Nephron progenitor cell (in vitro differentiated cells): ENCODE measurements at regions not wholly inside any gene's neighbourhood (a gene's known extent, or its start where the extent isn't known, plus 50 kb on each side); places are given as distances from the start of the nearest gene placed in this dataset.
A peak's percentile ranks its signal among the peaks of the same experiment; 100 is the strongest.

ENCODE experiments used
- DNase-seq: peaks from one replicate; pipeline ENCODE4 v3.0.0; 2021
- H3K27ac Mint-ChIP-seq: 2 replicates; pipeline ENCODE4 v1.8.0; 2021; ENCODE audit warnings: mild to moderate bottlenecking, moderate library complexity, mixed read lengths
- H3K27me3 Mint-ChIP-seq: 2 replicates; pipeline ENCODE4 v1.8.0; 2021; ENCODE audit warnings: mild to moderate bottlenecking, low read depth, mixed read lengths; ENCODE audit not compliant: poor library complexity
- H3K36me3 Mint-ChIP-seq: 2 replicates; pipeline ENCODE4 v1.8.0; 2021; ENCODE audit warnings: low read depth, mixed read lengths
- H3K4me1 Mint-ChIP-seq: 2 replicates; pipeline ENCODE4 v1.8.0; 2021; ENCODE audit warnings: mixed read lengths
- H3K4me3 Mint-ChIP-seq: 2 replicates; pipeline ENCODE4 v1.8.0; 2021; ENCODE audit warnings: mild to moderate bottlenecking, moderate library complexity, mixed read lengths
- H3K9me3 Mint-ChIP-seq: 2 replicates; pipeline ENCODE4 v1.8.0; 2021; ENCODE audit warnings: mild to moderate bottlenecking, moderate library complexity, mixed read lengths
- TF ChIP-seq, protein P1 (sequence below): fragments of 200-600 bp; sonication (generic); IDR thresholded peaks from 2 replicates; pipeline ENCODE4 v1.5.0; 2021; ENCODE audit warnings: antibody characterized with exemption

DNA sequence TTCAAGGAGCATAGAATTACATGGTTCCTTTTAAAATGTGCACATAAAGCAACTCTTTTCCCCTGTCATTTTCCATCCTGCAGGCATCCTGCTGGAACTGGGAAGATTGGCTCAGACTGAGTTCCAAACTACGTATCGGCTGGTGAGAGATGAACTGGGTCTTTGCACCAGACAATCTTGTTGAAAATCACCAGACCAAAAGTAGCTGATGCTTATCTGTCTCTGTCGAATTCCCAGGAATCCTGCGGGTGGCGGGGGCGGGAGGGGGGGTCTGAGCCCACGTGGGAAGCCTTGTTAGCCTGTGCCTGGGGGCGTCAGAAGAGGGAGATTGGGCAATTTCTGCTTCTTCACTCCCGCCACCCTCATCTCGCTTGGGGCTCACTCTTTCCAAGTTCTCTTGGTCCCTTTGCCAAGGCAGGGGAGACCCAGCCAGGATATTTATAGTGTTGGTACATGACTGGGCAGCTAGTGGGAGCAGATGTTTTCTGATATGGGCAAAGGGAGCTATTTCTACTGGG lies 90.1 kb upstream of the SLC25A33 start:
- H3K27ac Mint-ChIP-seq, result peak overlapping the region; percentile 64
- H3K9me3 Mint-ChIP-seq, result no peaks in the 10 kb centered on the region
- peak overlapping the region; percentile 71 for H3K4me3 Mint-ChIP-seq
- H3K36me3 Mint-ChIP-seq, result no peaks in the 10 kb centered on the region
- peaks cover 86% of the 10 kb centered on the region for H3K4me1 Mint-ChIP-seq
- peaks cover 6% of the 10 kb centered on the region for H3K27me3 Mint-ChIP-seq
- TF ChIP-seq, protein P1, sequence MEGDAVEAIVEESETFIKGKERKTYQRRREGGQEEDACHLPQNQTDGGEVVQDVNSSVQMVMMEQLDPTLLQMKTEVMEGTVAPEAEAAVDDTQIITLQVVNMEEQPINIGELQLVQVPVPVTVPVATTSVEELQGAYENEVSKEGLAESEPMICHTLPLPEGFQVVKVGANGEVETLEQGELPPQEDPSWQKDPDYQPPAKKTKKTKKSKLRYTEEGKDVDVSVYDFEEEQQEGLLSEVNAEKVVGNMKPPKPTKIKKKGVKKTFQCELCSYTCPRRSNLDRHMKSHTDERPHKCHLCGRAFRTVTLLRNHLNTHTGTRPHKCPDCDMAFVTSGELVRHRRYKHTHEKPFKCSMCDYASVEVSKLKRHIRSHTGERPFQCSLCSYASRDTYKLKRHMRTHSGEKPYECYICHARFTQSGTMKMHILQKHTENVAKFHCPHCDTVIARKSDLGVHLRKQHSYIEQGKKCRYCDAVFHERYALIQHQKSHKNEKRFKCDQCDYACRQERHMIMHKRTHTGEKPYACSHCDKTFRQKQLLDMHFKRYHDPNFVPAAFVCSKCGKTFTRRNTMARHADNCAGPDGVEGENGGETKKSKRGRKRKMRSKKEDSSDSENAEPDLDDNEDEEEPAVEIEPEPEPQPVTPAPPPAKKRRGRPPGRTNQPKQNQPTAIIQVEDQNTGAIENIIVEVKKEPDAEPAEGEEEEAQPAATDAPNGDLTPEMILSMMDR, result no peak
- no peak for DNase-seq

DNA sequence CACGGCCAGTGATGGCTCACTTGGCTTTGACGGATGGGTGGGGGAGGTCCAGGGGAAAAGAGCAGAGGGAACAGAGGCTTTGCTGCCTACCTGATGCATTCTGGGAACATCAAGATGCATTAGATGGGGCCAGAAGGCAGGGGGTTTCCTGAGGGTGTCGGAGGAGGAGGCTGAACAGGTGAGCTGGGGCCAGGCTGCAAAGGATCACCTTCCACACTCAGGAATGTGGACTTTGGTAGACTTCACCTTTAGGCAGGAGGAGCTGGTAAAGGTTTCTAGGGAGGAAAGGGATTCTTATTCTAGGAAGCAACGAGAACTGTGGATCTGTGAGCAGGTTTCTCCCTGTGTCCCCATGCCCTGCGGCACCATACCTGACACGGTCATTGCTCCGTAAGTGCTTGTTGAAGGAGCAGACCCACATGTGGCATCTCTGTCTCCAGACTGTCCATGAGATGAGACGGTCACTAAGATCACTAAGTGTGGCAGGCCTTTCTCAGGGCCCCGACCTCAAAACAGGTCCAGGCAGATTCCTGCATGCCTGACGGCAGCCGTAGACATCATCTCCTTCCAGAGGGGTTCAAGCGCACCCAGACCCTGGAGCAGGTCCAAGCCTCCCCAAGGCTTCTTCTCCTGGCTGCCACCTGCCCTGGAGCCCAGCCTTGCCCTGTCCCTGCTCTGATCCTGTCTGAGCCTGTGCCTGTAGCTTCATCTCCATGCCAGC lies 89.1 kb upstream of the SLC25A33 start:
- DNase-seq, result no peak
- Mint-ChIP-seq H3K9me3 (no peaks in the 10 kb centered on the region), H3K27ac (no peak overlapping the region), H3K36me3 (no peaks in the 10 kb centered on the region), H3K27me3 (peaks cover 6% of the 10 kb centered on the region), H3K4me1 (peaks cover 86% of the 10 kb centered on the region), H3K4me3 (no peak overlapping the region)
- TF ChIP-seq, protein P1, result no peak

DNA sequence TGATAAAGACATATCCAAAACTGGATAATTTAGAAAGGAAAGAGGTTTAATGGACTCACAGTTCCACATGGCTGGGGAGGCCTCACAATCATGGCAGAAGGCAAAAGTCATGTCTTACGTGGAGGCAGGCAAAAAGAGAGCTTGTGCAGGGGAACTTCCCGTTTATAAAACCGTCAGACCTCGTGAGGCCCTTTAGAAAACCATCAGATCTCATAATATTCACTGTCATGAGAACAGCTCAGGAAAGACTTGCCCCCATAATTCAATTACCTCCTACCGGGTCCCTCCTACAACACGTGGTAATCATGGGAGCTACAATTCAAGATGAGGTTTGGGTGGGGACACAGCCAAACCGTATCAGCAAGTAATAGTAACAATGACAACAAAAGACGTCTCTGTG lies 88.2 kb upstream of the SLC25A33 start:
- Mint-ChIP-seq H3K27me3 (peaks cover 6% of the 10 kb centered on the region), H3K9me3 (no peaks in the 10 kb centered on the region), H3K36me3 (no peaks in the 10 kb centered on the region), H3K4me1 (peaks cover 94% of the 10 kb centered on the region), H3K27ac (no peak overlapping the region), H3K4me3 (no peak overlapping the region)
- no peak for DNase-seq
- TF ChIP-seq, protein P1, result no peak

DNA sequence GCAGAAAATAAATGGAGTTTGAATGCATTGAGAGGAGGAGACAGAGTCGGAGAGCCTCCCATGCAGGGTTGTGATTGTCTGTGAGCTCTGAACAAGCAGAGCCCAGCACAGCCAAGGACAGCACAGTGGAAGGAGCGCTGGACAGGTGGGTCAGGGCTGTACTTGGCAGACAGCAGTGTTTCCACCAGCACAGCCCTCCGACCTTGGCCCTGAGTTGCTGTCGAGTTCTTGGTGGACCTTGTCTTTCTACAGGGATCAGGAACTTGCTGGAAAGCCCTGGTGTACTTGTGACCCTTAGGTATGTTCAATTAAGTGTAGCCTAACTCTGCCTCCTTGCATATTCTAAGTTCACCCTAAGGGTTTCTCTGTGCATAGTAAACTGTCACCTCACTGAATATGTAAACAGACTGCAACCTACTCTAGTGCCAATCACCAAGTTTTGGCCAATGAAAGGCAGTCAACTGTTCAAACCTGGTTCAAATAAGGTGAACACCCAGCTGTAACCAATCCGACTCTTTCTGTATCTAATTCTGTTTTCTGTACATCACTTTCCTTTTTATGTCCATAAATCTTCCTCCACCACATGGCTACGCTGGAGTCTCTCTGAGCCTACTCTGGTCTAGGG lies 86.6 kb upstream of the SLC25A33 start:
- H3K27ac Mint-ChIP-seq, result no peak overlapping the region
- no peaks in the 10 kb centered on the region for H3K36me3 Mint-ChIP-seq
- H3K4me3 Mint-ChIP-seq, result no peak overlapping the region
- no peak for DNase-seq
- H3K9me3 Mint-ChIP-seq, result no peaks in the 10 kb centered on the region
- H3K4me1 Mint-ChIP-seq, result peaks cover 88% of the 10 kb centered on the region
- peaks cover 14% of the 10 kb centered on the region for H3K27me3 Mint-ChIP-seq
- TF ChIP-seq, protein P1, result no peak

DNA sequence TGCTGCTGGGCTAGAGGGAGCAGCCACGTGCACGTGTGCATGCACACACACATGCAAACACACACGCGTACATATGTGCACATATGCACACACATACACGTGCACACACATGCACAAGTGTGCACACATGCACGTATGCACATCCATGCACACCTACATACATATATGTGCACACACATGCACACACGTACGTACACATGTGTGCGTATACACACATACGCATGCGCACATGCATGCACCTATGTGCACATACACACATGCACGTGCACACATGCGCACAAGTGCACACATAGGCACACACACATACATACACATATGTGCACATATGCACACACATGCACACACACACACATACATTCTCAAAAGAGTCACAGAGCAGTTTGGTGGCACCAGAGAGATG lies 85.9 kb upstream of the SLC25A33 start:
- no peak overlapping the region for H3K27ac Mint-ChIP-seq

More for the DNA sequence above, 85.9 kb upstream of the SLC25A33 start:
- peaks cover 14% of the 10 kb centered on the region for H3K27me3 Mint-ChIP-seq
- TF ChIP-seq, protein P1, result no peak
- no peaks in the 10 kb centered on the region for H3K9me3 Mint-ChIP-seq
- H3K36me3 Mint-ChIP-seq, result no peaks in the 10 kb centered on the region
- peaks cover 80% of the 10 kb centered on the region for H3K4me1 Mint-ChIP-seq
- DNase-seq, result no peak
- peak overlapping the region; percentile 31 for H3K4me3 Mint-ChIP-seq
